ENCODE measurements at regions not wholly inside any gene's neighbourhood (a gene's known extent, or its start where the extent isn't known, plus 50 kb on each side); places are given as distances from the start of the nearest gene placed in this dataset.

DNA sequence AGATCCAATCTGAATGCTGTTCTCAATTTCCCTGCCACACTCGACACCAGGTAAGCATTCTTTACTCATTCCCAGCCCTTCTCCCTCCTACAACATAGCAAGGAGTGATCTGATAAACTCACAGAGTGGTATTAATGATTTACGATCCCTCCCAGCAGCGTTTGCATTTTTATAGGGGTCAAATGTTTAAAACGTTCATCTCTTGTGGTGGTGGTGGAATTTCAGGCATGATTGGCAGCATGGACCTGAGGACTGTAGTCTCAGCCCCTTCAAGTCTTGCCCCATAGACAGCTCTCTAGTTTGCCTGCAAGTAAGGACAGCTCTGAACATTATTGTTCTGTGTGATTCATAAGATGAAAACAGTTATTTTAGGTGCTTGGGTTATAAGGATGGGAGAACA is 565.7 kb downstream of the EFNB2 start:
- peak; percentile 60 to 81 for DNase-seq

DNA sequence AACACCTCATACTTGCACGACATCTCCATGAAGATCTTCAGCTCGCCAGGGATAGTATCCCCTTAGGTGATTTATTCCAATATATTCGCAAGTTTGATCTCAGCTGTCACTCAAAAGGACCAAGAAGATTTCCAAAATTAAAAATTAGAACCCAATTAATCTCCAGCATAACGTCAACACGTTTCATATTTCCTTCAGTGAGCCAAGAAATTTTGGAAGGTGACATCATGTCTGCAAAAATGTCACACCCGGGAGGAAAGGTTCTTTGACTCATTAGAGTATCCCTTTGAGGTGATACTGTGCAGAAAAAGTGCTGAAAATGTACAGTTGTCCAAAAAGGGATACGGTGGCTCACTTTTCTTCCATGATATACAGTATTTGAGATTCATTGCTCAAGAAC is 569.6 kb downstream of the EFNB2 start:
- no peak for DNase-seq

DNA sequence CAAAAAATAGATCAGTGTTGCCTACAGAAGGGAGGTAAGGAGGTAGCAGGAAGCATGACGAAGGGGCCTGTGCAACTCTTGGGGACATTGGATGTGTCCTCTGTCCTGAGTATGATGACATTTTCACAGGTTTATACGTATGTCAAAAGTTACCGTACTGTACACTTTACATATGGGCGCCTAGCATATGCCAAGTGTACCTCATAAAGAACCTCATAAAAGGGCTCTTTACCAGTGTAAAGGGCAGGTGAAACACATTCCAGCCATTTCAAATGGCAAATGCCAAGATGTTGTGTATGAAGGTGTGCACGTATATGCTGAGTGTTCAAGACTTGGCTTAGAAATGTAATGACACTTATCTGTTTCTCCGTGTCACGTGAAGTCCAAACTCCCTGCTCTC is 573.4 kb downstream of the EFNB2 start:
- no peak for DNase-seq

DNA sequence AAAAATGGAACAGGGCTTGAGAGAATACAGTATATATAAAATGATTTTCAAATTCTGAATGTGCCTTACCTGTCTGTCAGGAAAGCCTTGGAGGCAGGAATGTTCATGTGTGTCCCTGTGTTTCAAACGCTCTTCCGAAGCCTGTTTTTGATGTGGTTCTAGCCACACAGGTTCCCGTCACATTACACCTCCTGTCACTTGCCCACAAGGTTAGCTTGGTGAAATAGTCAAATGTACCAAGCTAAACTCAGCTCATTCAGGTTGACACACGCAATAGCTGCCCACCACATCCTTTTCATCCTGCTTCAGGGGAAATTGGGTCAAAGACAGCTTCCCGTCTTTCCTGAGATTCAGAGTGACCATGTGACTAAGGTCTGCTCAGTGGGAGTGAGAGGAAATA is 574.0 kb downstream of the EFNB2 start:
- DNase-seq = peak; percentile 64 to 83

DNA sequence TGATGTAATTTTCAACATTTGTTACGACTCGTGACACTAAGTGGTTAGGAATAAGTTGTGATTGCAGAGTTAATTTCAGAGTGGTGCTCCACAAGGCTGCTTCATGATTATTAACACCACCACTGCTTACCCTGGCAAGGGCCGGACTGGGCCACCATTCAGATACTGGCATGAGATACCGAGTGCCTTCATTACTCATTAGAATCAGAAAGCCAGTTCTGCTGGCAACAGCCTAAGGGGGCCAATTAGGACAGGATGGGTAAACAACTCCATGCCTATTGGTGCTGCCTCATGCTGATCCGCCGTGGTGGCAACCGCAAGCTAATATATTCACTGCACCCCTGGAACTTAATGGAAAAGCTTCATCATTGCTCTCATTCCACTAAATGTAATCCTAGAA is 575.1 kb downstream of the EFNB2 start:
- DNase-seq = no peak

DNA sequence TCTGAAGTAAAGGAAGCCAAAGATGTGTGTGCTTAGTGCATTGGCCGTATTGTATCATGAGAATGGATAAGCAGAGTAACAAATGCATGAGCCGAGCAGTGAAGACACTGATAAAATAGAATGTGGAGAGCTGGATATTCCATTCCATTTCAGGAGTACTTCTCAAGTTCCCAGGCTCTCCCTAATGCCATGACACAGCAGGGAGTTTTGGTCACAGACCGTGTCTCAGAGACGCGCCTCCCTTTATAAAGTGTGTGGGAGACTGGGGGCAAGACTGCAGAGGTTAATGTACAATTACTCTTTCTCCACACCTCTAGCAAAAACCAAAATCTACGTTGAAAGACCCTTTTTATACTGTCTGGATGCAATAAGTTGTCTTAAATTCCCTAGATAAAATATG is 575.6 kb downstream of the EFNB2 start:
- no peak for DNase-seq

DNA sequence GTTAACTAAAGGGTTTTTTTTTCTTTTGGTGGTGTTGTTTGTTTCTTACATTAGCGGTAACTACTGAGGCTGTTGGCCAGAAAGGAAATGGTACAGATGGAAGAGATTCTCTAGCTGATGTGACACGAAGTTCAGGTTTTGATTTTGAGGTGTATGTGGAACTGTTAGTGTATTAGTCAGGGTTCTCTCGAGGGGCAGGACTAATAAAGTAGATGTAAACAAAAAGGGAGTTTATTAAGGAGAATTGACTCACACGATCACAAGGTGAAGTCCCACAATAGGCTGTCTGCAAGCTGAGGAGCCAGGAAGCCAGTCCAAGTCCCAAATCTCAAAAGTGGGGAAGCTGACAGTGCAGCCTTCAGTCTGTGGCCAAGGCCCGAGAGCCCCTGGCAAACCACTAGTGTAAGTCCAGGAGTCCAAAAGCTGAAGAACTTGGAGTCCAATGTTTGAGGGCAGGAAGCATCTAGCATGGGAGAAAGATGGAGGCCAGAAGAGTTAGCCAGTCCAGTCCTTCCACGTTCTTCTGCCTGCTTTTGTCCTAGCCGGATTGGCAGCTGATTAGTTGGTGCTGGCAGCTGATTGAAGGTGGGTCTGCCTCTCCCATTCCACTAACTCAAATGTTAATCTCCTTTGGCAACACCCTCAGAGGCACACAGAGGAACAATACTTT is 577.6 kb downstream of the EFNB2 start:
- no peak for DNase-seq

DNA sequence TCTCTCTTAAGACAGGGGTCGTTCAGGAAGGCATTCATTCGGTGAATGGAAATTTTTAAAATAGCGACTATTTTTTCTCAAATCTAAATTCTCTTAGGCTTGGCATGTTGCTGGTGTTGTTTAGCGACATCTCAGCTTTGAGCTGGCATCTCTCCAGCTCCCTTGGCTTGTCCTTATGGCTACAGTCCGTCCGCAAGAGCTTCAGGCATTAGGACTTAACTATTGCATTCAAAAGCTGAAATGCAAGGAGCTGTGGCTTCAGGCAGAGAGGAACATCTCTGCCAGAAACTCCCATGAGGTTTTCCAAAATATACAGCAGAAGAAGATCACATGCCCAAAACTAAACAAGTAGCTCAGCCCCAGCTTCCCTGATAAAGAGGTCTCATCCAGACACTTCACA is 578.5 kb downstream of the EFNB2 start:
- no peak for DNase-seq

DNA sequence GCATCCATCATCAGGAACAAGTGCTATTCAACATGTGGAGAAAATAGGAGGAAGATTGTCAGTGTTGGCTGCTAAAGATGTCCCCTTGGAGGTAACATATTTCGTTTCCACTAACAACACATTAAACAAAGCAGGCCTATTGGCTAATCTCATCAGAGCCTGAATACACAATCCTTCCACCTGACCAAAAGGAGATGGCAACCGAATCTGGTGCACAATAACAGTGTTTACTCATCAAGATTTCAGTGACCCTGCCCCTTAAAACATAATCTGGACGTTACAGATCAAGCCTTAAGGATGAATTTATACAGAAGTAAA is 582.5 kb downstream of the EFNB2 start:
- DNase-seq = no peak

DNA sequence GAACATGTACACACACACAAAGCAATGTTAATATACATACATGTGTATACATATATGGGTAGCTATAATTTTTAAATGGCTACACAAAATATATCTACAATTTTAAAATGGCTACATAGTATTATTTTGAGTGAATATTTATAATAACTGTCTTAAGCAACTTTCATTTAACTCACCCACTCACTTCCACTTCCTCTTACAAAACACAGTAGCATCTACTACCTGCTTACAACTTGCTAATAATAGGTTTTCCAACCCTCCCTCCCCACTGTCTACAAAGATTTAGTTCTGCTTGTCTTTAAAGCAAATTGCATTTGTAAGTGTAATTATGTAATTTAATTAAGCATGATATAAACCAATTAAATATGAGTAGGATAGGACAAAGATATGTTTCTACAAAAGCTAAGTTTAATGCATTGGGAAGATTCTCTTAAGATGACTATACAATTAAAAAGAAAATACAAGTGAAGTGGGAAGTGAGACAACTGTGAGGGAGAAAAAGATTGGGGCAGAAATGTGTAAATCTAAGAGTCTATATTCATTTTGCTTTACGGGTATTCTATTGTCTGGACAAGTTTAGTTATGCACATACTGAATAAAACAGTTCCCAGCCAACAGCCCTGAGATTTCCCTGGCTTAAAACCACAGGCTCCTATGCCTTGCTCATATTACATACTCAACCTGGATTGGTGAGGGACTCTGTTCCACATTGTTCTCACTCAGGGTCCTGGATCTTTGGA is 583.1 kb downstream of the EFNB2 start:
- DNase-seq = no peak

DNA sequence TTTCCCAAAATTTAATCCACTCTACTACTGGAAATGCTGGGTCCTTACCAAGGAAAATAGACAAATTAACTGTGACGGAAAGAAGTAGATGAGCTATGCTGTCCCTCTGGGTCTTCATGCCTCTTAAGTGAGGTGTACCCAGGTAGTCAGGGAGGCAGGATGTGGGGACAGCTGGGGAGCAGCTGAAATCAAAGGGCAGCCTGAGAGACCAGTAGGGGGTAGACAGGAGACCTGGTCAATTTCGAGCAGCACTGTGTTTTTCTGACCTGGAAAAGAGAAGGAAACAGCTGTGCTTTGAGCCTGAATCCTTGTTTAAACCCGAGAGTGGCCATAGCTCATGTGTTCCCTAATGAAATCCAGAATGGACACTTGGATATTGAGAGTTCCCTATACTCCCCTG is 587.3 kb downstream of the EFNB2 start:
- no peak for DNase-seq

DNA sequence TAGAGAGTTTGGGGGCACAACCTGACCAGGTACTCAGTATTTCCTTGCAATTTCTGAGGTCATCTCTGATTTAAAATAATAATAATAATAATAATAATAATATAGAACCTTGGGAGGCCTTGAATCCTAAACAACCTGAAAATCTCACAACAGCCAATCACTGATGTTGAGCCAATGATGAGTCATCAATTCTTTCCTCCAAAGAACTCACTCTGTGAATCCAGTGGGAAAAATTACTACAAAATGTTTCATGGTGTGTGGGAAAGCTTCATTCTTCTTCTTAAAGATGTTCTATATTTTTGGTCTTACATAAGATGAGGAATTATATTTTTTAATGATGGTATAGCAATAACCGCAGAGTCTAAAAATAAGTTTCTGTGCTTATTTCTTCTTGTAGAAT is 594.6 kb downstream of the EFNB2 start:
- no peak for DNase-seq

DNA sequence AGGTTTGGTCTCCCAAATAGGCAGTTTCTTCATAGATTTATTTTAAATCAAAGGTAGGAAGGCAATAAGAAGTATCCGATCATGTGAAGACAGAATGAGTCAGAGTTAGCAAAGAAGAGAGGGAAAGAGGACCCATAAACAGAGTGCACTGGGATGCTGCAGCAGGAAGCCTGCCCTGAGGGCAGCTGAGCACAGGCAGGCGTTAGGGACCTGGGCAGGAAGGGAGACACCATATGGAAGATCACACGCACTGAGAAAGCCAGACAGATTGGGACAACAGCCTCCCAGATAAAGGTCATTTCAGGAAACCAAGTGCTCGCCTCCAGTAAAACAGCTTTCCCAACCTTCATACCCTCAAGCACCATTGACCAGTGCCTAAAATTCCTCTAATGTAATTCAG is 598.0 kb downstream of the EFNB2 start:
- no peak for DNase-seq

DNA sequence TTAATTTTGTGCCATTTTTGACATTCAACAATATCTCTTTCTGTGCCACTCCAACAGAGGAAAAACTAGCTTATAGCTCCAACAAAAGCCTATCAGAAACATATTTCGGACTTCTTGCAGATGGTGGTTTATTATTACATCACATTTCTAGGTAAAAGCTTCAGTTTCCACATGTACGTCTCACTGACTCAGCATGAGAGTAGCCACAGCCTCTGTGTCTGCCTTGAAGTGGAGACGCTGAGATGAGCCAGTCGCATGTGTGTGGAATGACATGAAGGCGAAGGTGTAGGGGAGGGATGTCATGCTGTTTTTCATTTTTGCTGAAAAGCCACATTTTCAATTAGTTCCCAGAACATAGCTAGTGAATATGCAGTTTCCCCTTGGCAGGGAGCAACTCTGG is 598.6 kb downstream of the EFNB2 start:
- no peak for DNase-seq

DNA sequence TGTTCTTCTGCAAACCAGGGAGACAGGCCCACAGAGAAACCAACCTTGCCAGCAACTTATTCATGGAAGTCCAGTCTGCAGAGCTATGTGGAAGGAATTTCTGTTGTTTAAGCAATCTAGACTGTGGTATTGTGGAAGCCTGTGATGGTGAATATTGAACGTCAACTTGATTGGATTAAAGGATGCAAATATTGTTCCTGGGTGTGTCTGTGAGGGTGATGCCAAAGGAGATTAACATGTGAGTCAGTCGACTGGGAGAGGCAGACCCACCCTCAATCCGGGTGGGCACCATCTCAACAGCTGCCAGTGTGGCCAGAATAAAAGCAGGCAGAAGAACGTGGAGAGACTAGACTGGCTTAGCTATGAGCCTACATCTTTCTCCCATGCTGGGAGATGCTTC is 606.0 kb downstream of the EFNB2 start:
- no peak for DNase-seq

DNA sequence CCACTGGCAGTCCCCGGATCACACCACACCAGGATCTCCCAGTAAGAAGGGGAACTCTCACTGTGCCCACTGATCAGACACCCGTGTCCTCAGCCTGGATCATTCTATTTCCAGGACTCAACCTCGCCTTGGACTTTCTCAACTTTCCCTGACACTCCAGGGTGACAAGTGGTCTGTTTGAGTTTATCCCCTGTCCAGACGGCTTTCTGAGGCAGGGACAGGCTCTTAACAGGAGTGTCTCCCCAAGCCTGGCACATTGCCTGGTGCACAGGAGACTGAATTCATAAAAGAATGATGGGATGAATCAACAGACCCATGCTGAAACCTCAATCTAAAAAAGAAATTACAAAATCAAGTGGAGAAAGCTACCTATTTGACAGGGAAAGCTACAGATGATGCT is 606.6 kb downstream of the EFNB2 start:
- no peak for DNase-seq

DNA sequence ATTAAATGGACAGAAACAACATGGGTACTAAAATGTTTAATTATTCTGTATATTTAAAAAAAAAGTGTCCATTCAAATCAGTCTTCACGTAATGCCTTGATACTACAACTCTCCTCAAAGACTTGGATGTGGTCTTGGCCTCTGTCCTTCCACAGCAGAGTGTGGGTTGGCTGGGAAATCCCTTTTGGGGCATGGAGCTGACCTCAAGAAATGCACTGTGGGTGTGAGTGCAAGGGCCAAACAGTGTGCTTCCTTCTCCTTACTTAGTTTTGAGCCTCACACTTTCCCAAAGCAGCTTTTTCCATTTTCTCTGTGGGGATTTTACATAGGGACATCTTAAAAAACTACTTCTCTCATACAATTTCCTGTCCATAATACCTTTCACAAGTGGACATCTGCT is 607.4 kb downstream of the EFNB2 start:
- DNase-seq = no peak

DNA sequence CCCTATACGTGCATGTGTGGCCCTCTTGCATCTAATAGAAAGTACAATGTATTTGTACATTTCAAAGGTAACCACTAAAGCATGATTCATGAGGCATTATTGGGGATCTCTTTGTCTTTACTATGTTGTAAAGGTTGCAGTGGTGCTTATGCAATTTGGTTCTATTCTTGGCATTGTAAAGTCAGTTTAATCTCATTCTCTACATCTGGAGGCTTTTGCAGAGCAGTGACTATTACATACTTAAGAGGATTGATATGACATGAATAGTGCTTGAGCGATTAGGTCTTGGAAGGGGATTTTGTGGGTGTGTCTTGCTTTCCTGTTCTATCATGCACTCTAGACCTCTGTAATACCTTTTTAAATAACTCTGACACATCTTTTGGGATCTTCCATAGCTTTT is 610.0 kb downstream of the EFNB2 start:
- no peak for DNase-seq

DNA sequence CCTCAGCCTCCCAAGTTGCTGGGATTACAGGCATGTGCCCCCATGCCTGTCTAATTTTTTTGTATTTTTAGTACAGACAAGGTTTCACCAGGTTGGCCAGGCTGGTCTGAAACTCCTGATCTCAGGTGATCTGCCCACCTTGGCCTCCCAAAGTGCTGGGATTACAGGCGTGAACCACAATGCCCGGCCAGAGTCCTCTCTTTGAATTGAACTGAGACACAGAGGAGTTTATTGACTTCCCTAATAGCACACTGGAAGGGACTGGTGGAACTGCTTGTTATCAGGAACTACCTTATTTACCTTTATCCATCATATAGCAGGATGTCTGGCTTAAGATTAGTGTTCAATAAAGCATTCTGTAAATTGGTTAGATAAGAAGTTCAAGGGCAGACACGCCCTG is 613.8 kb downstream of the EFNB2 start:
- DNase-seq = no peak

DNA sequence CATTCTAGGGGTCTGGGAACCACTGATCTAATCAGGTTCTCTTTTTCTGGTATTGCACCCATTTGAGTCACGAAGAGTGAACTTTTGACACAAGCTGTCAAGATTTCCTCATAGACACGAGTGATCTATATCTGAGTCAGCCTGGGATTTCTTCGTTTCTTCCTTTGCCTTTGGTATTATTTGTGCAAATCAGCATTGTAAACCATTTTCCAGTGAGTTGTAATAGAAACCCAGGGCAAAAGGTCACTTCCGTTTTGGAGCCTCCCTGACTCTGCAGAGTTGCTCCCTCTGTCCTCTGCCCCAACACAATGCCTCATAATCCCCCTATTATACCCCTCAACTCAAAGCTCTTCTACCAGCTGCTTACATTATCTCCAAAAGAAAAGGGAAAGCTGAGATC is 615.1 kb downstream of the EFNB2 start:
- no peak for DNase-seq

DNA sequence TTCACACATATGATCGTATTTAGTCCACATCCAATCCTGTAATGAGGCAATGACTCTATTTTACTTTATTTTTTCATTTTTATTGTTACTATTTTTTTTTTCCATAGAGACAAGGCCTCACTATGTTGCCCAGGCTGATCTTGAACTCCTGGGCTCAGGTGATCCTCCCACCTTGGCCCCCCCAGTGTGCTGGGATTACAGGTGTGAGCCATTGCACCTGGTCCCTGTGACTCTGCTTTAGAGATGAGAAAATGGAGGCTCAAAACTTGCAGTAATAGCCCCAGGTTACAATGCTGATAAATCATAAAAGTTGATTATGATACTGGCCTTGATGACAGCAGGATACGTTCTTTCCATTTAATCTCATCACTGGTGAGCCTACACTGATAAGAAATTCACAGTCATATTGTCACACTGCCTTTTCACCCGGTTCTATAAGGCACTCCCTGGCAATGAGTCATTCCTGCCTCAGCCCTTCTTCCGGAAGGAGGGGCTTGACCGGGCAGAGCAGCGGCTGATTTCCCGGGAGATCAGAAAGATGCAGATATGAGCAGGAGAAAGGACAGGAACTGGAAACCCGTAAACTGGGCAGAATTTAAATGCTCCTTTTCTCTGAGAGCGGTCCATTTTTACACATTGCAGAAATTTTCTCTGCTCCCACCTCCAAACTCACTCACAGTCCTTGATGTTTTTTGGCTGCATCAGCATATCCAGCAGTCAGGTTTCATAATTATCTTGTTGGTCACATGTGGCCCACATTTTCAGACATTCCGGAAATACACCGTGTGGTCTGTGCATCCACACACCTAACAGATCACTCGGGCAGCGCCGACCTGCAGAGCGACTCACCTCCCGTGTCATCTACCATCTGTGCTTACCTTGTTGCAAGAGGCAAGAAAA is 616.4 kb downstream of the EFNB2 start:
- DNase-seq = no peak

DNA sequence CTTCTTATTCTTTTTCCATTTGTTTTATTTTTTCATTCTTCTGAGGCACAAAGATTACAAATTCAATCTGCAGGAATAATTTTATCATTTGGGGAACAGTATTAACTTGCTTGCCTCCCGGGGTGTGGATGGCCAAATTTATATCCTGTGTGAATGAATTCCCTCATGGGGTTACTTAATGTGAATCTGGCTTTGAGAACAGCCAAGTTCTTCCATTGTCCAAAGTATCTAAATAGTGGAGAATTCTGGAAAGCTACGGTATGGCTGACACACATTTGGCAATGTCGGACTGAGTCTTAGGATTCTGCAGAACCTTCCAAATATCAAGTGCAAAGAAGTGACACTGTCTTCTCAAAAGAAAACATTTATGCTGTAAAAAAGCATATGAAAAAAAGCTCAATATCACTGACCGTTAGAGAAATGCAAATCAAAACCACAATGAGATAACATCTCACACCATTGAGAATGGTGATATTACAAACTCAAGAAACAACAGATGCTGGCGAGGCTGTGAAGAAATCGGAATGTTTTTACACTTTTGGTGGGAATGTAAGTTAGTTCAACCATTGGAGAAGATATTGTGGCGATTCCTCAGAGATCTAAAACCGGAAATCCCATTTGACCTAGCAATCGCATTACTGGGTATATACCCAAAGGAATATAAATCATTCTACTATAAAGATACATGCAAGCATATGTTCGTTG is 620.2 kb downstream of the EFNB2 start:
- DNase-seq = peak in 1 of 2 experiments; percentile 43

DNA sequence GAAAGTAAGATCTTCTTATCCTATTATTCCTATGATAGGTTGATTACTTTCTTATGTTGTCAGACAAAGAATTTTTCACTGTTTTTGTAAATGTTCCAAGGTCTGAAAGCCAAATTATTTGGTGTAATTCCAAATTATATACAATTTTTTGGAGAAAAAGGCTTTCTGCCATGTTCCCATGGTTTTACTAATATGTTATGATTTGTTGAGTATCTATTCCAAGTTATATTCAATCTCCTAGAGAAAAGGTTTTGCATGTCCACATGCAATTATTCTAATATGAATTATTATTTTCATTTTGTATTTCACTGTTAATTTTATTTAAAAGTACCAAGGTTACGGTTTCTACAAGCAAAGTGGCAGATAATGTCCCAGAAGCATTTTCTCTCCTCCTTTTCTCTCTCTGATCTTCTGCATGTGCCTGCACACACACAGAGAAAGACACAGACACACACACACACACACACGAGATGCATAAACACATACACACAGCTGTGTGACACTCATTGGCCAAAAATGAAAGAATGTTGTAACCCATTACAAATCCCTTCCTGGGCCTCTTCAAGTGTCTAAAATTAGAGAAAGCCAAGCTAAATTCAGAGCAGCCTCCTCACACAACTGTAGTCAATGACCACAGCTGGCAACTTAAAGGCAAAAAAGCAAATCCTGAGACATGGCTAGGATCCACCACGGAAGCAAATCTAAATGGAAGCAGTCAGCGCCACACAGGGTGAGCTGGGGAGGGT is 621.0 kb downstream of the EFNB2 start:
- peak in 1 of 2 experiments; percentile 32 for DNase-seq
